Adrenal gland (tissue), 9 donors: ENCODE measurements at regions not wholly inside any gene's neighbourhood (a gene's known extent, or its start where the extent isn't known, plus 50 kb on each side); places are given as distances from the start of the nearest gene placed in this dataset.

Source experiments
- DNase-seq, 7 donors: peaks; one replicate each; pipeline ENCODE4 v3.0.0-alpha.2; 2019 to 2020
- H3K27ac ChIP-seq, 5 donors: fragments of 200-600 bp; sonication (generic) in 4 of 5; 1 replicate in 3 of 5; 2 replicates in 2 of 5; pipeline versions ENCODE4 v1.5.1 to v1.8.0; 2016 to 2020; ENCODE audit warnings: mild to moderate bottlenecking in 1 of 5
- H3K27me3 ChIP-seq: fragments of 200-600 bp; 2 replicates; pipeline ENCODE4 v1.8.0; 2021
- H3K36me3 ChIP-seq, 2 donors: fragments of 200-600 bp; replicated peaks in 1 of 2; 1 replicate in 1 of 2; 2 replicates in 1 of 2; pipeline versions ENCODE4 v1.5.1 to v1.8.0; 2018 to 2022
- H3K4me1 ChIP-seq, 2 donors: fragments of 200-600 bp; replicated peaks in 1 of 2; 1 replicate in 1 of 2; 2 replicates in 1 of 2; pipeline versions ENCODE4 v1.5.1 to v1.8.0; 2018 to 2021
- H3K4me3 ChIP-seq, 4 donors: fragments of 200-600 bp; sonication (generic) in 3 of 4; one replicate each; pipeline ENCODE4 v1.5.1; 2016 to 2018
- H3K9me3 ChIP-seq, 3 donors: fragments of 200-600 bp; sonication (generic) in 1 of 3; replicated peaks in 1 of 3; 1 replicate in 2 of 3; 2 replicates in 1 of 3; pipeline versions ENCODE4 v1.5.1 to v1.8.0; 2016 to 2021
- POLR2A ChIP-seq, 2 donors: fragments of 450-650 bp; IDR thresholded peaks; one replicate each; pipeline ENCODE4 v1.6.1; 2017; ENCODE audit warnings: antibody characterized with exemption in 2 of 2, mild to moderate bottlenecking in 2 of 2, moderate library complexity in 1 of 2
- WGBS, 4 donors: extraction: QIAGEN DNeasy Blood & Tissue Kit in 2 of 4; methylation state at CpG; one replicate each; pipeline versions ENCODE4 v1.1.5 to v1.1.7; 2013 to 2017; 5-methylcytosine and 5-hydroxymethylcytosine counted together
- intact Hi-C, 2 donors: fragments of 100-400 bp; cut with DNase I; formaldehyde crosslinking; loops; one replicate each; pipeline versions ENCODE4 v1.14.1 to v1.15.0; 2022 to 2023
- TF ChIP-seq, protein P1 (sequence below), 6 experiments: fragments of 450-650 bp in 4 of 6; fragments of 200-600 bp in 2 of 6; sonication (generic) in 1 of 6; IDR thresholded peaks; 1 replicate in 5 of 6; 2 replicates in 1 of 6; pipeline versions ENCODE4 v1.5.1 to v1.8.0; 2016 to 2021; ENCODE audit warnings: antibody characterized with exemption in 6 of 6, mild to moderate bottlenecking in 2 of 6, moderate library complexity in 1 of 6
- donor health status: healthy with polysubstance abuse.
- donor health status: Bipolar disorder and iron deficiency.
- donor health status: DM: yes; HTN: yes; CAD: no.
- donor health status: DM: no; HTN: no; CAD: no.
- donor health status: DM: no; HTN: no; CAD: no.

DNA sequence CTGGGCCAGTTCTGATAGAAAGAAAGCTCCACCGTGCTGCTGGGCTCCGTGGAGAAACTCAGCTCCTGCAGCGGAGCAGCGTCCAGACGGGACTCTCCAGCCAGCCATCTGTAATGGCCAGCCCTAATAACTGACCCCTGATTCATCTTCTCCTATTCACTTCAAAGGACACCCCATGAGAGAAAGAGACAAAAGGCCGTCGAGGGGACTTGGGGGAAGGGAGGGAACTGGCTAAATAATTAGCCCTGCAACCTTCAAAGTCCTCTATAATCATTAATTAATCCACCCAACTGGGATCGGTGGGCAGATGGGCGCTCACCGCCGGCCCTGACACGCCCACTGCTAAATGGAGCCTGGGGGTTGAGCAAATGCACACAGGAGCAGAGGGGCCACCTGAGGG lies 512.4 kb downstream of the CD83 start:
- no peak for DNase-seq
- no peak overlapping the region for H3K4me3 ChIP-seq
- no peaks in the 10 kb centered on the region for H3K9me3 ChIP-seq
- intact Hi-C loops = no loop called here
- no peaks in the 10 kb centered on the region for H3K4me1 ChIP-seq
- no peak for TF ChIP-seq POLR2A (IDR thresholded peaks at IDR 0.05)
- TF ChIP-seq, protein P1, sequence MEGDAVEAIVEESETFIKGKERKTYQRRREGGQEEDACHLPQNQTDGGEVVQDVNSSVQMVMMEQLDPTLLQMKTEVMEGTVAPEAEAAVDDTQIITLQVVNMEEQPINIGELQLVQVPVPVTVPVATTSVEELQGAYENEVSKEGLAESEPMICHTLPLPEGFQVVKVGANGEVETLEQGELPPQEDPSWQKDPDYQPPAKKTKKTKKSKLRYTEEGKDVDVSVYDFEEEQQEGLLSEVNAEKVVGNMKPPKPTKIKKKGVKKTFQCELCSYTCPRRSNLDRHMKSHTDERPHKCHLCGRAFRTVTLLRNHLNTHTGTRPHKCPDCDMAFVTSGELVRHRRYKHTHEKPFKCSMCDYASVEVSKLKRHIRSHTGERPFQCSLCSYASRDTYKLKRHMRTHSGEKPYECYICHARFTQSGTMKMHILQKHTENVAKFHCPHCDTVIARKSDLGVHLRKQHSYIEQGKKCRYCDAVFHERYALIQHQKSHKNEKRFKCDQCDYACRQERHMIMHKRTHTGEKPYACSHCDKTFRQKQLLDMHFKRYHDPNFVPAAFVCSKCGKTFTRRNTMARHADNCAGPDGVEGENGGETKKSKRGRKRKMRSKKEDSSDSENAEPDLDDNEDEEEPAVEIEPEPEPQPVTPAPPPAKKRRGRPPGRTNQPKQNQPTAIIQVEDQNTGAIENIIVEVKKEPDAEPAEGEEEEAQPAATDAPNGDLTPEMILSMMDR (IDR thresholded peaks at IDR 0.05) = no peak
- peaks cover 3% of the 10 kb centered on the region for H3K27me3 ChIP-seq
- H3K27ac ChIP-seq = no peak overlapping the region
- no peaks in the 10 kb centered on the region for H3K36me3 ChIP-seq
- 68 to 70% (median 69%) methylated on average over 10 to 12 of the region's 12 CpGs for WGBS, 4 donors

DNA sequence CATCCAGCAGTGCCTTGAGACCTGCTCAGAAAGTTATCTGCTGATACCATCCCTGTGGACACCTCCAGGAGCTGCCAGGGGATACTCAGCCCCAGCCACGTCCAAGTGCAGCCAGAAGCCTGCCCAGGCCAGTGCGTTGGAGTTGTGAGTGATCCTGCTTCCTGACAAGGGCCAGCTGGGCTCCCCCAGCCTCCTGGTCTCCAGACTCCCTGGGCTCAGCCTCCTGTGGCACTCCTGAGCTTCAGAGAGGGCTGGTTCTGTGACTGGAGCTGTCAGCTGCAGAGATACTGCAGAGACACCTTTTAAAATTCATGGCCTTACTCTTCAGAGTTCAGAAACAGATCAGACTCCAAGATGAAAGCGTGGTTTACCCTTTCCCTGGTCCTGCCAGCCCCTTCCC lies 515.9 kb downstream of the CD83 start:
- no peak for DNase-seq
- intact Hi-C loops = no loop called here
- Histone ChIP-seq H3K36me3 (no peaks in the 10 kb centered on the region), H3K27me3 (peaks cover 3% of the 10 kb centered on the region), H3K9me3 (no peaks in the 10 kb centered on the region), H3K4me3 (no peak overlapping the region), H3K27ac (no peak overlapping the region), H3K4me1 (peaks cover 0 to 16% of the 10 kb centered on the region in 2 donors)
- WGBS, 4 donors = 87 to 100% (median 89%) methylated on average over 2 to 3 of the region's 3 CpGs
- TF ChIP-seq, protein P1 (IDR thresholded peaks at IDR 0.05) = no peak
- TF ChIP-seq POLR2A (IDR thresholded peaks at IDR 0.05) = no peak

DNA sequence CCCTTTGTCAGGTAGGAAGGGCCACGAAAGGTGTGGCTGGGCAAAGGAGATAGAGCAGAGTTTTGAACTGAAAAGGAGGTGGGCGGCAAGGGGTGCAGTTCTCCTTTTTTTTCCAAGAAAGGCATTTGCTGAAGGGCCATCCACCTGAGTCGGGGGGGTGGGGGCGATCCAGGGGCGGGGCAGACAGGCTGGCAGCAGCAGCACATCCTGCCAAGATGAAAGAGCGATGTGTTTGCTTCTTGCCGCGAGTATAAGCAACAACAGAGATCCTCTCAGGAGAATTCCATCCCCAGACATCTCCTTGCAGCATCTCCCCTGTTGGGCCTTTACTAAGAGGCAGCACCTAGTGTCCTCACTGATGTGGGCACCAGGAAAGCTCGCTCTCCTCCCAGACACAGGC lies 516.5 kb downstream of the CD83 start:
- Histone ChIP-seq H3K9me3 (no peaks in the 10 kb centered on the region), H3K4me1 (peaks cover 0 to 22% of the 10 kb centered on the region in 2 donors), H3K27ac (no peak overlapping the region), H3K27me3 (peaks cover 3% of the 10 kb centered on the region), H3K4me3 (no peak overlapping the region), H3K36me3 (no peaks in the 10 kb centered on the region)
- 92 to 95% (median 94%) methylated on average over 9 of the region's 9 CpGs for WGBS, 4 donors
- TF ChIP-seq, protein P1 (IDR thresholded peaks at IDR 0.05) = no peak
- no peak for TF ChIP-seq POLR2A (IDR thresholded peaks at IDR 0.05)
- intact Hi-C loops = no loop called here
- no peak for DNase-seq

DNA sequence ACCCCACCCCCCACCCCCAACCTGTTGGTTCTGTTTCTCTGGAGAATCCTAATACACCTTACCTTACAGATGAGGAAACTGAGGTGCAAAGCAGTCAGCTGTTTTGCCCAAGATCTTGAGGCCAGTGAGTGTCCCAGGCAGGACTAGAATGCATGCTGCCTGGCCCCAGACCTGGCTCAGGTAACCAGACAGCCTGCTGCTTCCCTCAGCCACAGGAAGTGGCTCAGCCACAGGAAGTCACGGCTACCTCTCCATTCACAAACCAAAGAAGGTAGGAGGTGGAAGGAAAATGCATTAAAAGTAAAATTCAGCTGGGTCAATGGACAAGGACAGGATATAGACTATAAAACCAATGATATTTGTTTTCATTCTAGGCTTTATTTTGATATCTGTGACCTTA lies 517.6 kb downstream of the CD83 start:
- H3K27me3 ChIP-seq = peaks cover 3% of the 10 kb centered on the region
- 0 to 4% (median 2%) methylated on average over 1 of the region's 1 CpG for WGBS, 4 donors
- no peaks in the 10 kb centered on the region for H3K36me3 ChIP-seq
- H3K9me3 ChIP-seq = no peaks in the 10 kb centered on the region
- H3K27ac ChIP-seq = no peak overlapping the region
- H3K4me3 ChIP-seq = no peak overlapping the region
- peaks cover 0 to 25% of the 10 kb centered on the region in 2 donors for H3K4me1 ChIP-seq
- DNase-seq = no peak
- TF ChIP-seq POLR2A (IDR thresholded peaks at IDR 0.05) = no peak
- TF ChIP-seq, protein P1 (IDR thresholded peaks at IDR 0.05) = no peak
- intact Hi-C loops = no loop called here
